B cell (primary cell): ENCODE measurements at regions not wholly inside any gene's neighbourhood (a gene's known extent, or its start where the extent isn't known, plus 50 kb on each side); places are given as distances from the start of the nearest gene placed in this dataset.
"Not testable (repeated sequence)": the region's sequence is repeated elsewhere in the genome, so short reads cannot be mapped to it uniquely, and the experiment has no call there.

Experiments
- ATAC-seq: fragments of 200-7000 bp; cut with Tn5 transposase; one replicate; pipeline ENCODE4 v1.10.0; 2021; ENCODE audit warnings: low read depth, mild to moderate bottlenecking, moderate number of reproducible peaks, moderate library complexity
- CTCF ChIA-PET: fragments of 350-600 bp; sonication (Branson Sonifier 250); formaldehyde crosslinking; loops from one replicate; lab custom pipeline; 2021; ENCODE audit warnings: antibody characterized with exemption, inconsistent platforms; lab: Charles Lee
- POLR2A ChIA-PET: fragments of 350-600 bp; sonication (Branson Sonifier 250); formaldehyde crosslinking; loops from one replicate; lab custom pipeline; 2021; ENCODE audit warnings: antibody characterized with exemption; lab: Charles Lee
- DNase-seq: peaks from one replicate; pipeline ENCODE4 v3.0.0; 2013
- H2AFZ ChIP-seq: 2 replicates; pipeline ENCODE4 v1.6.1; 2012; ENCODE audit warnings: mild to moderate bottlenecking, low read depth, low read length; ENCODE audit not compliant: insufficient read depth, poor library complexity, severe bottlenecking
- H3K27ac ChIP-seq, 2 donors: 1 replicate in 1 of 2; 2 replicates in 1 of 2; pipeline ENCODE4 v1.5.1; 2012 to 2013; ENCODE audit warnings: low read length in 2 of 2, mild to moderate bottlenecking in 2 of 2, moderate library complexity in 1 of 2
- H3K27me3 ChIP-seq, 4 experiments: fragments of 200-600 bp in 1 of 4; sonication (generic) in 1 of 4; replicated peaks in 1 of 4; 1 replicate in 2 of 4; 2 replicates in 2 of 4; pipeline versions ENCODE4 v1.6.1 to v1.7.0; 2013 to 2016; ENCODE audit warnings: low read length in 3 of 4, mild to moderate bottlenecking in 2 of 4, mixed read lengths in 1 of 4, moderate library complexity in 1 of 4; ENCODE audit not compliant: insufficient read depth in 4 of 4, control insufficient read depth in 3 of 4; ENCODE audit errors: control extremely low read depth in 1 of 4
- H3K36me3 ChIP-seq, 2 experiments: replicated peaks in 1 of 2; 1 replicate in 1 of 2; 2 replicates in 1 of 2; pipeline versions ENCODE4 v1.6.1 to v1.7.1; 2013; ENCODE audit warnings: low read length in 1 of 2; ENCODE audit not compliant: insufficient read depth in 2 of 2, control insufficient read depth in 1 of 2; ENCODE audit errors: control extremely low read depth in 1 of 2, extremely low read depth in 1 of 2
- H3K4me1 ChIP-seq, 2 donors: fragments of 200-600 bp in 1 of 2; sonication (generic) in 1 of 2; 1 replicate in 1 of 2; 2 replicates in 1 of 2; pipeline versions ENCODE4 v1.5.1 to v1.6.1; 2013 to 2017; ENCODE audit warnings: low read length in 2 of 2; ENCODE audit not compliant: control insufficient read depth in 2 of 2, insufficient read depth in 2 of 2
- H3K4me2 ChIP-seq: replicated peaks from 2 replicates; pipeline ENCODE3; 2012; ENCODE audit warnings: mild to moderate bottlenecking, low read depth, low read length; ENCODE audit not compliant: poor library complexity, severe bottlenecking
- H3K4me3 ChIP-seq, 5 experiments: fragments of 200-600 bp in 1 of 5; sonication (generic) in 1 of 5; 1 replicate in 3 of 5; 2 replicates in 2 of 5; pipeline versions ENCODE4 v1.5.1 to v1.7.0; 2011 to 2016; ENCODE audit warnings: low read length in 4 of 5, mild to moderate bottlenecking in 4 of 5, low read depth in 2 of 5, control low read depth in 1 of 5, moderate library complexity in 1 of 5; ENCODE audit not compliant: insufficient read depth in 1 of 5; ENCODE audit errors: control extremely low read depth in 1 of 5, extremely low read depth in 1 of 5
- H3K79me2 ChIP-seq: fragments of 200-600 bp; sonication (generic); one replicate; pipeline ENCODE4 v1.6.0; 2016; ENCODE audit warnings: low read length; ENCODE audit not compliant: control insufficient read depth, insufficient read depth
- H3K9ac ChIP-seq: fragments of 200-600 bp; sonication (generic); 2 replicates; pipeline ENCODE4 v1.6.1; 2017; ENCODE audit warnings: mild to moderate bottlenecking, low read length, moderate library complexity
- H3K9me3 ChIP-seq, 3 donors: one replicate each; pipeline versions ENCODE4 v1.6.1 to v1.7.1; 2013; ENCODE audit warnings: low read length in 2 of 3; ENCODE audit not compliant: control insufficient read depth in 2 of 3, insufficient read depth in 1 of 3; ENCODE audit errors: control extremely low read depth in 1 of 3
- H4K20me1 ChIP-seq: 2 replicates; pipeline ENCODE4 v1.6.0; 2012; ENCODE audit warnings: mild to moderate bottlenecking, low read length; ENCODE audit not compliant: insufficient read depth, control insufficient read depth, poor library complexity, severe bottlenecking
- H3K27ac Mint-ChIP-seq: one replicate; pipeline ENCODE4 v1.8.0; 2021; ENCODE audit warnings: mixed read lengths
- H3K27me3 Mint-ChIP-seq: one replicate; pipeline ENCODE4 v1.8.0; 2021; ENCODE audit warnings: mixed read lengths
- H3K4me1 Mint-ChIP-seq: one replicate; pipeline ENCODE4 v1.8.0; 2021; ENCODE audit warnings: mixed read lengths
- H3K4me3 Mint-ChIP-seq: one replicate; pipeline ENCODE4 v1.8.0; 2021; ENCODE audit warnings: mixed read lengths
- H3K9me3 Mint-ChIP-seq: one replicate; pipeline ENCODE4 v1.8.0; 2022; ENCODE audit warnings: mixed read lengths; ENCODE audit not compliant: insufficient read depth
- CTCF ChIP-seq: fragments of 200-600 bp; IDR thresholded peaks from one replicate; pipeline ENCODE4 v1.8.0; 2022; ENCODE audit warnings: antibody characterized with exemption, mild to moderate bottlenecking
- EZH2 ChIP-seq: IDR thresholded peaks from 2 replicates; pipeline ENCODE4 v1.6.1; 2012; ENCODE audit warnings: borderline replicate concordance, low read depth, mild to moderate bottlenecking, moderate library complexity, low read length; ENCODE audit not compliant: insufficient read depth, poor library complexity, severe bottlenecking
- WGBS: methylation state at CpG from one replicate; pipeline ENCODE4 v1.1.5; 2013; ENCODE audit warnings: missing lambda C conversion rate; ENCODE audit not compliant: insufficient coverage; 5-methylcytosine and 5-hydroxymethylcytosine counted together
- intact Hi-C: fragments of 100-400 bp; cut with micrococcal nuclease; formaldehyde crosslinking; loops from one replicate; pipeline ENCODE4 v1.10.0; 2022

- Mint-ChIP-seq H3K27me3 (no peaks in the 10 kb centered on the region), H3K27ac (no peak overlapping the region), H3K9me3 (no peaks in the 10 kb centered on the region), H3K4me3 (no peak overlapping the region), H3K4me1 (no peaks in the 10 kb centered on the region)
- no peak overlapping the region for H3K4me2 ChIP-seq
- no peaks in the 10 kb centered on the region for H3K79me2 ChIP-seq
- H4K20me1 ChIP-seq: no peaks in the 10 kb centered on the region
- no peaks in the 10 kb centered on the region for H3K36me3 ChIP-seq
- H3K27ac ChIP-seq: no peak overlapping the region
- intact Hi-C loops: no loop called here
- no peak for ATAC-seq
- H3K9me3 ChIP-seq: no peaks in the 10 kb centered on the region
- no peak overlapping the region for H3K9ac ChIP-seq
- TF ChIP-seq EZH2 (no peak), CTCF (no peak)
- H3K4me1 ChIP-seq: no peaks in the 10 kb centered on the region
- WGBS: no CpG with 5 or more reads among the region's 1 CpG
- H2AFZ ChIP-seq: no peak overlapping the region
- H3K27me3 ChIP-seq: no peaks in the 10 kb centered on the region
- no peak for DNase-seq
- ChIA-PET CTCF (no interaction called here), POLR2A (no interaction called here)
- no peak overlapping the region for H3K4me3 ChIP-seq
Measured at GRCh38 chr13:90331974-90332373, 1015.5 kb upstream of the MIR17HG start.

- no peak overlapping the region for H3K9ac ChIP-seq
- DNase-seq: no peak
- H3K4me3 ChIP-seq: no peak overlapping the region
- Mint-ChIP-seq H3K4me3 (no peak overlapping the region), H3K9me3 (no peaks in the 10 kb centered on the region), H3K27me3 (no peaks in the 10 kb centered on the region), H3K4me1 (no peaks in the 10 kb centered on the region), H3K27ac (no peak overlapping the region)
- H3K4me2 ChIP-seq: no peak overlapping the region
- intact Hi-C loops: no loop called here
- 67% methylated on average over 1 of the region's 4 CpGs for WGBS
- H3K4me1 ChIP-seq: no peaks in the 10 kb centered on the region
- H2AFZ ChIP-seq: no peak overlapping the region
- no peaks in the 10 kb centered on the region for H3K79me2 ChIP-seq
- H4K20me1 ChIP-seq: no peaks in the 10 kb centered on the region
- POLR2A ChIA-PET: no interaction called here
- H3K36me3 ChIP-seq: no peaks in the 10 kb centered on the region
- peaks cover 0 to 5% (median 1%) of the 10 kb centered on the region in 3 donors for H3K9me3 ChIP-seq
- H3K27me3 ChIP-seq: no peaks in the 10 kb centered on the region
- no peak overlapping the region for H3K27ac ChIP-seq
- CTCF ChIA-PET: no interaction called here
- TF ChIP-seq EZH2: no peak
- TF ChIP-seq CTCF: no peak
- ATAC-seq: no peak
Measured at GRCh38 chr13:90336507-90336906, 1011.0 kb upstream of the MIR17HG start.

GRCh38 chr13:90341348-90341747 is 1006.1 kb upstream of the MIR17HG start:
- ATAC-seq, H3K36me3 ChIP-seq, H3K27me3 ChIP-seq, H3K9me3 Mint-ChIP-seq, H3K4me3 ChIP-seq, CTCF ChIA-PET, H3K4me1 ChIP-seq, H2AFZ ChIP-seq, H3K27me3 Mint-ChIP-seq, H4K20me1 ChIP-seq, H3K4me2 ChIP-seq, H3K27ac Mint-ChIP-seq, H3K9ac ChIP-seq, intact Hi-C loops, DNase-seq, H3K4me3 Mint-ChIP-seq, H3K79me2 ChIP-seq, H3K27ac ChIP-seq, POLR2A ChIA-PET, H3K4me1 Mint-ChIP-seq, H3K9me3 ChIP-seq: not testable (repeated sequence)
- WGBS: no CpG with 5 or more reads among the region's 1 CpG
